OCI-LY1 (cell line): ENCODE measurements at regions not wholly inside any gene's neighbourhood (a gene's known extent, or its start where the extent isn't known, plus 50 kb on each side); places are given as distances from the start of the nearest gene placed in this dataset.

Source experiments
- CTCF ChIP-seq: fragments of 200-600 bp; sonication (generic), shearing (Covaris generic); IDR thresholded peaks from 2 replicates; pipeline ENCODE4 v1.5.1; 2017; ENCODE audit warnings: mild to moderate bottlenecking, antibody characterized with exemption, low read length, moderate library complexity, mixed read lengths
- EZH2 ChIP-seq: fragments of 200-600 bp; sonication (generic), shearing (Covaris generic); IDR thresholded peaks from 2 replicates; pipeline ENCODE4 v1.8.0; 2017; ENCODE audit warnings: borderline replicate concordance, mixed run types, mild to moderate bottlenecking, antibody characterized with exemption, low read length, moderate library complexity, mixed read lengths

- no peak for TF ChIP-seq CTCF
- no peak for TF ChIP-seq EZH2
Observed at GRCh38 chr5:20486826-20487225, 498.8 kb upstream of the CDH18 start.
